OCI-LY1 (cell line): ENCODE measurements at regions not wholly inside any gene's neighbourhood (a gene's known extent, or its start where the extent isn't known, plus 50 kb on each side); places are given as distances from the start of the nearest gene placed in this dataset.

Experiments
- H2AFZ ChIP-seq: fragments of 200-600 bp; sonication (generic), shearing (Covaris generic); 2 replicates; pipeline ENCODE4 v1.6.0; 2014; ENCODE audit warnings: antibody characterized with exemption, mild to moderate bottlenecking, low read length
- H3F3A ChIP-seq: fragments of 200-600 bp; sonication (generic), shearing (Covaris generic); 2 replicates; pipeline ENCODE4 v1.6.0; 2014; ENCODE audit warnings: mild to moderate bottlenecking, antibody characterized with exemption, low read length, moderate library complexity; ENCODE audit not compliant: insufficient read depth
- H3K27ac ChIP-seq: fragments of 200-600 bp; sonication (generic); 2 replicates; pipeline ENCODE4 v1.5.1; 2014; ENCODE audit warnings: low read length, mixed run types, mild to moderate bottlenecking, low read depth; ENCODE audit not compliant: poor library complexity, severe bottlenecking
- H3K27me3 ChIP-seq: fragments of 200-600 bp; sonication (generic); 2 replicates; pipeline ENCODE4 v1.6.0; 2014; ENCODE audit warnings: antibody characterized with exemption, mild to moderate bottlenecking, low read length, moderate library complexity; ENCODE audit not compliant: insufficient read depth
- H3K36me3 ChIP-seq: fragments of 200-600 bp; sonication (generic); 2 replicates; pipeline ENCODE4 v1.6.1; 2014; ENCODE audit warnings: mild to moderate bottlenecking, antibody characterized with exemption, low read length, moderate library complexity, mixed read lengths; ENCODE audit not compliant: insufficient read depth
- H3K4me1 ChIP-seq: fragments of 200-600 bp; sonication (generic); 2 replicates; pipeline ENCODE4 v1.5.1; 2014; ENCODE audit warnings: mild to moderate bottlenecking, low read length, moderate library complexity; ENCODE audit not compliant: insufficient read depth, severe bottlenecking
- H3K4me2 ChIP-seq: fragments of 200-600 bp; sonication (generic), shearing (Covaris generic); 2 replicates; pipeline ENCODE4 v1.6.1; 2014; ENCODE audit warnings: low read length
- H3K4me3 ChIP-seq: fragments of 200-600 bp; sonication (generic); 2 replicates; pipeline ENCODE4 v1.5.1; 2014; ENCODE audit warnings: low read length, low read depth, mild to moderate bottlenecking, mixed read lengths; ENCODE audit not compliant: poor library complexity, severe bottlenecking
- H3K79me2 ChIP-seq: fragments of 200-600 bp; shearing (Covaris generic); 2 replicates; pipeline ENCODE4 v1.6.1; 2016; ENCODE audit warnings: mixed run types, low read length, mixed read lengths; ENCODE audit not compliant: insufficient read depth
- H3K9ac ChIP-seq: fragments of 200-600 bp; sonication (generic), shearing (Covaris generic); 2 replicates; pipeline ENCODE4 v1.6.1; 2014; ENCODE audit warnings: mild to moderate bottlenecking, low read length, mixed read lengths
- H3K9me2 ChIP-seq: fragments of 200-600 bp; sonication (generic), shearing (Covaris generic); 2 replicates; pipeline ENCODE4 v1.6.1; 2014; ENCODE audit warnings: low read depth, mild to moderate bottlenecking, low read length, mixed read lengths
- H3K9me3 ChIP-seq: fragments of 200-600 bp; shearing (Covaris generic); 2 replicates; pipeline ENCODE4 v1.6.1; 2014; ENCODE audit warnings: low read length, mixed read lengths
- H4K20me1 ChIP-seq: fragments of 200-600 bp; sonication (generic), shearing (Covaris generic); 2 replicates; pipeline ENCODE4 v1.6.0; 2016; ENCODE audit warnings: mild to moderate bottlenecking, low read length; ENCODE audit not compliant: insufficient read depth
- CTCF ChIP-seq: fragments of 200-600 bp; sonication (generic), shearing (Covaris generic); IDR thresholded peaks from 2 replicates; pipeline ENCODE4 v1.5.1; 2017; ENCODE audit warnings: mild to moderate bottlenecking, antibody characterized with exemption, low read length, moderate library complexity, mixed read lengths
- EZH2 ChIP-seq: fragments of 200-600 bp; sonication (generic), shearing (Covaris generic); IDR thresholded peaks from 2 replicates; pipeline ENCODE4 v1.8.0; 2017; ENCODE audit warnings: borderline replicate concordance, mixed run types, mild to moderate bottlenecking, antibody characterized with exemption, low read length, moderate library complexity, mixed read lengths

- no peaks in the 10 kb centered on the region for H3K9me3 ChIP-seq
- no peak overlapping the region for H3K4me2 ChIP-seq
- H3K9me2 ChIP-seq: no peaks in the 10 kb centered on the region
- no peaks in the 10 kb centered on the region for H3F3A ChIP-seq
- H3K27ac ChIP-seq: no peak overlapping the region
- H4K20me1 ChIP-seq: no peaks in the 10 kb centered on the region
- H3K4me3 ChIP-seq: no peak overlapping the region
- H3K4me1 ChIP-seq: no peaks in the 10 kb centered on the region
- no peaks in the 10 kb centered on the region for H3K27me3 ChIP-seq
- no peak overlapping the region for H2AFZ ChIP-seq
- no peak overlapping the region for H3K9ac ChIP-seq
- no peaks in the 10 kb centered on the region for H3K36me3 ChIP-seq
- TF ChIP-seq EZH2 (no peak), CTCF (no peak)
- H3K79me2 ChIP-seq: no peaks in the 10 kb centered on the region
Observed at GRCh38 chr9:78835928-78836450, 539.1 kb downstream of the PSAT1 start.

- H3F3A ChIP-seq: no peaks in the 10 kb centered on the region
- no peaks in the 10 kb centered on the region for H3K36me3 ChIP-seq
- H3K9me2 ChIP-seq: no peaks in the 10 kb centered on the region
- H3K9ac ChIP-seq: no peak overlapping the region
- no peaks in the 10 kb centered on the region for H3K79me2 ChIP-seq
- no peaks in the 10 kb centered on the region for H4K20me1 ChIP-seq
- no peak overlapping the region for H3K27ac ChIP-seq
- no peak overlapping the region for H3K4me3 ChIP-seq
- TF ChIP-seq EZH2 (no peak), CTCF (no peak)
- no peaks in the 10 kb centered on the region for H3K4me1 ChIP-seq
- H3K27me3 ChIP-seq: no peaks in the 10 kb centered on the region
- H2AFZ ChIP-seq: no peak overlapping the region
- no peaks in the 10 kb centered on the region for H3K9me3 ChIP-seq
- no peak overlapping the region for H3K4me2 ChIP-seq
Observed at GRCh38 chr9:78839252-78839651, 542.3 kb downstream of the PSAT1 start.

GRCh38 chr9:78848061-78848460 is 551.1 kb downstream of the PSAT1 start:
- no peaks in the 10 kb centered on the region for H3K9me2 ChIP-seq
- no peaks in the 10 kb centered on the region for H3K79me2 ChIP-seq
- no peak overlapping the region for H3K4me2 ChIP-seq
- H4K20me1 ChIP-seq: no peaks in the 10 kb centered on the region
- no peak overlapping the region for H2AFZ ChIP-seq
- no peak overlapping the region for H3K4me3 ChIP-seq
- no peak overlapping the region for H3K9ac ChIP-seq
- no peak overlapping the region for H3K27ac ChIP-seq
- H3K9me3 ChIP-seq: no peaks in the 10 kb centered on the region
- no peaks in the 10 kb centered on the region for H3K27me3 ChIP-seq
- no peaks in the 10 kb centered on the region for H3K36me3 ChIP-seq
- H3K4me1 ChIP-seq: no peaks in the 10 kb centered on the region
- no peaks in the 10 kb centered on the region for H3F3A ChIP-seq
- TF ChIP-seq CTCF (no peak), EZH2 (no peak)
